ENCODE measurements at regions not wholly inside any gene's neighbourhood (a gene's known extent, or its start where the extent isn't known, plus 50 kb on each side); places are given as distances from the start of the nearest gene placed in this dataset.

GRCh38 chr1:105362438-105362837 lies 1612.7 kb downstream of the AMY1C start:
- TF ChIP-seq, protein P1, sequence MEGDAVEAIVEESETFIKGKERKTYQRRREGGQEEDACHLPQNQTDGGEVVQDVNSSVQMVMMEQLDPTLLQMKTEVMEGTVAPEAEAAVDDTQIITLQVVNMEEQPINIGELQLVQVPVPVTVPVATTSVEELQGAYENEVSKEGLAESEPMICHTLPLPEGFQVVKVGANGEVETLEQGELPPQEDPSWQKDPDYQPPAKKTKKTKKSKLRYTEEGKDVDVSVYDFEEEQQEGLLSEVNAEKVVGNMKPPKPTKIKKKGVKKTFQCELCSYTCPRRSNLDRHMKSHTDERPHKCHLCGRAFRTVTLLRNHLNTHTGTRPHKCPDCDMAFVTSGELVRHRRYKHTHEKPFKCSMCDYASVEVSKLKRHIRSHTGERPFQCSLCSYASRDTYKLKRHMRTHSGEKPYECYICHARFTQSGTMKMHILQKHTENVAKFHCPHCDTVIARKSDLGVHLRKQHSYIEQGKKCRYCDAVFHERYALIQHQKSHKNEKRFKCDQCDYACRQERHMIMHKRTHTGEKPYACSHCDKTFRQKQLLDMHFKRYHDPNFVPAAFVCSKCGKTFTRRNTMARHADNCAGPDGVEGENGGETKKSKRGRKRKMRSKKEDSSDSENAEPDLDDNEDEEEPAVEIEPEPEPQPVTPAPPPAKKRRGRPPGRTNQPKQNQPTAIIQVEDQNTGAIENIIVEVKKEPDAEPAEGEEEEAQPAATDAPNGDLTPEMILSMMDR (IDR thresholded peaks at IDR 0.05; ENCODE audit: insufficient read depth, low read length) = no peak
- DNase-seq (ENCODE audit: low read depth) = no peak
- no peak overlapping the region for H3K4me3 ChIP-seq (ENCODE audit: low read depth, low read length)

- TF ChIP-seq, protein P1 (IDR thresholded peaks at IDR 0.05; ENCODE audit: insufficient read depth, low read length) = no peak
- no peak overlapping the region for H3K4me3 ChIP-seq (ENCODE audit: low read depth, low read length)
- no peak for DNase-seq (ENCODE audit: low read depth)
Observed at GRCh38 chr1:105368446-105368845, 1618.7 kb downstream of the AMY1C start.

GRCh38 chr1:105373681-105374080 lies 1624.0 kb downstream of the AMY1C start:
- no peak for DNase-seq (ENCODE audit: low read depth)
- H3K4me3 ChIP-seq (ENCODE audit: low read depth, low read length) = no peak overlapping the region
- TF ChIP-seq, protein P1 (IDR thresholded peaks at IDR 0.05; ENCODE audit: insufficient read depth, low read length) = no peak

DNA sequence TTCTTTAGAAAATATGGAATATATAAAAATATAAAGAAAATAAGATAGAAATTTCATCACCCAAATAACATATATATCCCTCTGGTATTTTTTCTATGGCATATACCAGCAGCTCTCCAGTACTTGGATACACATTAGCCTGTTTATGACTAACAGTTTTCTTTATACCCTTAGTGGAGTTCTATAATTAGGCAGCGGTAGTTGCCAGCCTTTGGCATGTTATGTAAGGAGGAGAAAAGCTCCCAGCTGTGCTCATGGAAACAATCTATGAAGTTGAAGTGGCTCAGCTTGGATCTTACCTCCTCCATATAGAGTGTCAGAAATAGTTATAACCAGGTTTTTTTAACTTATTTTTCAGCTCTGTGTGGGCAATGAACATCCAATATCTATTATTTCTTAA lies 1636.8 kb downstream of the AMY1C start:
- H3K4me3 ChIP-seq (ENCODE audit: low read depth, low read length) = no peak overlapping the region
- no peak for DNase-seq (ENCODE audit: low read depth)
- TF ChIP-seq, protein P1 (IDR thresholded peaks at IDR 0.05; ENCODE audit: insufficient read depth, low read length) = no peak

- H3K4me3 ChIP-seq (ENCODE audit: low read depth, low read length) = no peak overlapping the region
- TF ChIP-seq, protein P1 (IDR thresholded peaks at IDR 0.05; ENCODE audit: insufficient read depth, low read length) = no peak
- no peak for DNase-seq (ENCODE audit: low read depth)
Observed at GRCh38 chr1:105396001-105396400, 1646.3 kb downstream of the AMY1C start.

- DNase-seq (ENCODE audit: low read depth) = no peak
- no peak overlapping the region for H3K4me3 ChIP-seq (ENCODE audit: low read depth, low read length)
- TF ChIP-seq, protein P1 (IDR thresholded peaks at IDR 0.05; ENCODE audit: insufficient read depth, low read length) = no peak
Observed at GRCh38 chr1:105398909-105399308, 1649.2 kb downstream of the AMY1C start.

DNA sequence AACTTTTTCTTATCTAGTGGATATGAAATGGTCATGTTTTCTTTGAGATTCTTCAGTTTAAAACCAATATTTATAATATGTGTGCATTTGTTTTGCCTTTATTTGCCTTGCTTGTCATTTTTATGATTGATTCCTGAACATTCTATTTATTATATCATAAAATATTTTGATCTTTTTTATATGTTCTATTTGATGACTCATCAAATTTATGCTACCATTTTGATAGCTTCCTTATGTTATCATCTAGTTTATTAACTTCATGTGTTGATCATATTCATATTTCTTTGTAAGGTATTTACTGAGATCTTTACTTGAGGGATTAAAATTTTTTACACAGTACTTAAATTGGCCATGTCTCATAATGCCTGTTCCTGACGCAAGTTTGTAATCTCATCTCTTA lies 1650.0 kb downstream of the AMY1C start:
- no peak overlapping the region for H3K4me3 ChIP-seq (ENCODE audit: low read depth, low read length)
- DNase-seq (ENCODE audit: low read depth) = no peak
- TF ChIP-seq, protein P1 (IDR thresholded peaks at IDR 0.05; ENCODE audit: insufficient read depth, low read length) = no peak

All from fibroblast of the aortic adventitia (primary cell).